ENCODE measurements at regions not wholly inside any gene's neighbourhood (a gene's known extent, or its start where the extent isn't known, plus 50 kb on each side); places are given as distances from the start of the nearest gene placed in this dataset.

DNA sequence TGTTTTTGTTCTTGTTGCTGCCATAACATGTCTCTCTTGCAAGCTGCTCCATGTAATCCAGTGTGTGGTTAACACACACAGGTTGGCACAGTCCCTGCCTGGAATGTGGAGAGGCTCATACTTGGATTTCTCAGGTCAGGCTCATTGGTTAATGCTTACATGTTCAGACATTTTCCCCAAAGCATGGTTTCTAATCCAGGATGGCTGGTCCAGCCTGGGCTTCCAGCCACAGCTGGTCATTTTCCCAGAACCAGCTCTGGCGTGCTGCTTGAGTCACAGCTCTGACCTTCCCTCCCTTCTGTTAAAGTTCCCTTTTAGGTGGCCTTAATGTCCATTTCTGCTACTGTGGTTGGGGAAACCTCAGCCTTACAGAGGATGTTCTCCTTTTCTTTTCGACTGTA is 294.3 kb downstream of the TAF11L14 start:
- no peak for DNase-seq
- intact Hi-C loops (cut with DNase I) = no loop called here

DNA sequence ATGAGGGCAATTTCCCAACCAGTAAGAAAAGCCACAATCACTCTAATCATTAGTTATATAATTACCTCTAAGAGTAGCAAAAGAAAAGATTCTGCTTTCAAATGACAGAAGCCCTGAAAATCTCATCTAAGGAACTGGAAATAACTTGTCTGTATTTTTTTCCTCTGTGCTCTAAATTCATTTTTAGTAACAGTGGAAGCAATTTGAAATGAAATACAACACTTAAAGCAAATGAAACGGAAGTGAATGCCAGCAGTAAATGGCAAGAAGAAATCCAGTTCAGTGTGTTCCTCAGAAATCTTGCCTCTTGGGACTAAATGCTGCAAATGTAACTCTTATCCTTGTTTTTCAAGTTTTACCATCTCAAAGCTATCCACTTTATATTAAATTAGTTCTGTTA is 294.9 kb downstream of the TAF11L14 start:
- Histone ChIP-seq H3K4me1 (replicated peaks in 1 of 2) (no peaks in the 10 kb centered on the region), H3K36me3 (replicated peaks in 1 of 2) (no peaks in the 10 kb centered on the region), H3K4me3 (no peak overlapping the region), H3K9me3 (replicated peaks in 1 of 3) (peaks cover 0 to 10% (median 0%) of the 10 kb centered on the region in 3 donors), H3K27ac (no peak overlapping the region), H3K27me3 (no peaks in the 10 kb centered on the region)
- intact Hi-C loops (cut with DNase I) = no loop called here
- 20 to 43% (median 37%) methylated on average over 1 of the region's 1 CpG for WGBS, 4 donors
- no peak for TF ChIP-seq POLR2A (IDR thresholded peaks at IDR 0.05)
- TF ChIP-seq, protein P1, sequence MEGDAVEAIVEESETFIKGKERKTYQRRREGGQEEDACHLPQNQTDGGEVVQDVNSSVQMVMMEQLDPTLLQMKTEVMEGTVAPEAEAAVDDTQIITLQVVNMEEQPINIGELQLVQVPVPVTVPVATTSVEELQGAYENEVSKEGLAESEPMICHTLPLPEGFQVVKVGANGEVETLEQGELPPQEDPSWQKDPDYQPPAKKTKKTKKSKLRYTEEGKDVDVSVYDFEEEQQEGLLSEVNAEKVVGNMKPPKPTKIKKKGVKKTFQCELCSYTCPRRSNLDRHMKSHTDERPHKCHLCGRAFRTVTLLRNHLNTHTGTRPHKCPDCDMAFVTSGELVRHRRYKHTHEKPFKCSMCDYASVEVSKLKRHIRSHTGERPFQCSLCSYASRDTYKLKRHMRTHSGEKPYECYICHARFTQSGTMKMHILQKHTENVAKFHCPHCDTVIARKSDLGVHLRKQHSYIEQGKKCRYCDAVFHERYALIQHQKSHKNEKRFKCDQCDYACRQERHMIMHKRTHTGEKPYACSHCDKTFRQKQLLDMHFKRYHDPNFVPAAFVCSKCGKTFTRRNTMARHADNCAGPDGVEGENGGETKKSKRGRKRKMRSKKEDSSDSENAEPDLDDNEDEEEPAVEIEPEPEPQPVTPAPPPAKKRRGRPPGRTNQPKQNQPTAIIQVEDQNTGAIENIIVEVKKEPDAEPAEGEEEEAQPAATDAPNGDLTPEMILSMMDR (IDR thresholded peaks at IDR 0.05) = no peak
- no peak for DNase-seq

More for the DNA sequence above, 294.3 kb downstream of the TAF11L14 start:
- Histone ChIP-seq H3K4me3 (no peak overlapping the region), H3K27me3 (no peaks in the 10 kb centered on the region), H3K27ac (no peak overlapping the region), H3K4me1 (replicated peaks in 1 of 2) (no peaks in the 10 kb centered on the region), H3K36me3 (replicated peaks in 1 of 2) (no peaks in the 10 kb centered on the region), H3K9me3 (replicated peaks in 1 of 3) (peaks cover 0 to 4% (median 0%) of the 10 kb centered on the region in 3 donors)
- 29 to 42% (median 40%) methylated on average over 2 of the region's 2 CpGs for WGBS, 4 donors
- TF ChIP-seq, protein P1 (IDR thresholded peaks at IDR 0.05) = no peak
- no peak for TF ChIP-seq POLR2A (IDR thresholded peaks at IDR 0.05)

DNA sequence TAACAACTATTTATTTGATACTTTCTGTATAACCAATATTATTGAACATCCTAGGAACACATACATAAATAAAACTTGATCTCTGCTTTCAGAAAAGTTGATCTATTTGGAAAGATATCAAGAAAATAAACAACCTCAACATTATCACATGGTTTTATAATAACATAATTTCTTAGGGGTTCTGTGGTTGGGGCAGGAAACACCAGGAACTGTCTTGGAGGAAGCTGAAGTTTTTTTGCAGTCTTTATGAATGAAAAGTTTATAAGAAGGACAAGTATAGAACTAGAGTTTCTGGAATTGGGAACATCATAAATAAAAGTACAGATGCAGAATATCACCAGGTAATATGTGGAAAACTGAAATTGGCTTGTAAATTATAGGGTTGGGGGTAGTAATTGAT is 296.1 kb downstream of the TAF11L14 start:
- DNase-seq = no peak
- H3K4me3 ChIP-seq = no peak overlapping the region
- H3K27ac ChIP-seq = no peak overlapping the region
- no peak for TF ChIP-seq POLR2A (IDR thresholded peaks at IDR 0.05)
- TF ChIP-seq, protein P1 (IDR thresholded peaks at IDR 0.05) = no peak
- H3K27me3 ChIP-seq = no peaks in the 10 kb centered on the region
- no peaks in the 10 kb centered on the region for H3K4me1 ChIP-seq (replicated peaks in 1 of 2)
- no peaks in the 10 kb centered on the region for H3K36me3 ChIP-seq (replicated peaks in 1 of 2)
- peaks cover 0 to 10% (median 0%) of the 10 kb centered on the region in 3 donors for H3K9me3 ChIP-seq (replicated peaks in 1 of 3)
- intact Hi-C loops (cut with DNase I) = no loop called here

DNA sequence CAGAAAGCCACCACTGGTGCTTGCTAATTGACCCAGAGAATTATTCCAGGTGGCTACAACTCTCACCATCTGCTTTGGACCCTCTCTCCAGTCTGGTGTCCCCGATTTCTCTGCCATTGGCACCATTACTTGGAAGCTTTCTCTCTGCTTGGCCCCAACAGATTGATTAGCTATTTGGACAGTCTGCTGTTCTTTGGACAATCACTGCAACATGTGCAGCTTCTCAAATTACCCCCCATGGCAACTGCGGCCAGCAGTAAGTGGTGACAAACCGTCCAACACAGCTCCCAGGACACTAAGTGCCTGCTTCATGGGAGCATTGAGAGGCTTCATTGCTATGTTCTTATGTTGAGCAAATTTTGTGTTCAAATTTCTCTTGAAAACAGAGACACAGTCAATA is 309.8 kb downstream of the TAF11L14 start:
- Histone ChIP-seq H3K9me3 (replicated peaks in 1 of 3) (no peaks in the 10 kb centered on the region), H3K27me3 (no peaks in the 10 kb centered on the region), H3K4me1 (replicated peaks in 1 of 2) (no peaks in the 10 kb centered on the region), H3K27ac (no peak overlapping the region), H3K4me3 (no peak overlapping the region), H3K36me3 (replicated peaks in 1 of 2) (no peaks in the 10 kb centered on the region)
- intact Hi-C loops (cut with DNase I) = no loop called here
- 57 to 72% (median 65%) methylated on average over 3 of the region's 3 CpGs for WGBS, 4 donors
- DNase-seq = no peak
- TF ChIP-seq, protein P1 (IDR thresholded peaks at IDR 0.05) = no peak
- TF ChIP-seq POLR2A (IDR thresholded peaks at IDR 0.05) = no peak

All from adrenal gland (tissue), 9 donors.